ENCODE measurements at regions not wholly inside any gene's neighbourhood (a gene's known extent, or its start where the extent isn't known, plus 50 kb on each side); places are given as distances from the start of the nearest gene placed in this dataset.

GRCh38 chr10:121102706-121103105, 251.5 kb downstream of the WDR11 start:
- DNase-seq: no peak

- DNase-seq: no peak
These were observed 253.4 kb downstream of the WDR11 start for GRCh38 chr10:121104476-121105111.

GRCh38 chr10:121106611-121107010, 255.4 kb downstream of the WDR11 start:
- DNase-seq: no peak

- no peak for DNase-seq
These were observed 256.9 kb downstream of the WDR11 start for GRCh38 chr10:121108051-121108450.

- DNase-seq: no peak
These were observed 259.2 kb downstream of the WDR11 start for GRCh38 chr10:121110369-121110768.

- DNase-seq: no peak
These were observed 261.0 kb downstream of the WDR11 start for GRCh38 chr10:121112136-121112535.

GRCh38 chr10:121112579-121113384, 261.6 kb downstream of the WDR11 start:
- DNase-seq: peak in 3 of 4 experiments; percentile 5 to 7 (median 6)

GRCh38 chr10:121113385-121113696, 262.2 kb downstream of the WDR11 start:
- no peak for DNase-seq

GRCh38 chr10:121113911-121114310, 262.7 kb downstream of the WDR11 start:
- no peak for DNase-seq

GRCh38 chr10:121115154-121115553, 264.0 kb downstream of the WDR11 start:
- DNase-seq: no peak

GRCh38 chr10:121121462-121121861, 270.3 kb downstream of the WDR11 start:
- DNase-seq: no peak

- no peak for DNase-seq
These were observed 276.2 kb downstream of the WDR11 start for GRCh38 chr10:121127151-121127906.

- no peak for DNase-seq
These were observed 277.0 kb downstream of the WDR11 start for GRCh38 chr10:121128164-121128563.

GRCh38 chr10:121129266-121129665, 278.1 kb downstream of the WDR11 start:
- no peak for DNase-seq

GRCh38 chr10:121130382-121130781, 279.2 kb downstream of the WDR11 start:
- no peak for DNase-seq

GRCh38 chr10:121131014-121131413, 279.9 kb downstream of the WDR11 start:
- DNase-seq: no peak

GRCh38 chr10:121131426-121132265, 280.5 kb downstream of the WDR11 start:
- no peak for DNase-seq

- no peak for DNase-seq
These were observed 281.1 kb downstream of the WDR11 start for GRCh38 chr10:121132273-121132672.

- no peak for DNase-seq
These were observed 282.7 kb downstream of the WDR11 start for GRCh38 chr10:121133901-121134300.

- DNase-seq: no peak
These were observed 283.5 kb downstream of the WDR11 start for GRCh38 chr10:121134711-121135110.

GRCh38 chr10:121135512-121135911, 284.4 kb downstream of the WDR11 start:
- DNase-seq: no peak

GRCh38 chr10:121137533-121137932, 286.4 kb downstream of the WDR11 start:
- no peak for DNase-seq

Measured in suppressor macrophage (primary cell).